EH (cell line): ENCODE measurements at regions not wholly inside any gene's neighbourhood (a gene's known extent, or its start where the extent isn't known, plus 50 kb on each side); places are given as distances from the start of the nearest gene placed in this dataset.
"Not testable (repeated sequence)": the region's sequence is repeated elsewhere in the genome, so short reads cannot be mapped to it uniquely, and the experiment has no call there.

Experiments
- DNase-seq: peaks from one replicate; pipeline ENCODE4 v3.0.0-alpha.2; 2015; ENCODE audit warnings: low read depth

- no peak for DNase-seq
These were observed 1388.3 kb upstream of the ACO1 start for GRCh38 chr9:30995956-30996738.

GRCh38 chr9:30996761-30997160 lies 1387.7 kb upstream of the ACO1 start:
- no peak for DNase-seq

- DNase-seq = no peak
These were observed 1387.2 kb upstream of the ACO1 start for GRCh38 chr9:30997291-30997690.

- no peak for DNase-seq
These were observed 1379.3 kb upstream of the ACO1 start for GRCh38 chr9:31005086-31005665.

GRCh38 chr9:31013371-31013770 lies 1371.1 kb upstream of the ACO1 start:
- no peak for DNase-seq

- no peak for DNase-seq
These were observed 1360.6 kb upstream of the ACO1 start for GRCh38 chr9:31023847-31024246.

GRCh38 chr9:31027678-31028077 lies 1356.8 kb upstream of the ACO1 start:
- no peak for DNase-seq

- no peak for DNase-seq
These were observed 1356.3 kb upstream of the ACO1 start for GRCh38 chr9:31028137-31028536.

- DNase-seq = no peak
These were observed 1353.7 kb upstream of the ACO1 start for GRCh38 chr9:31030741-31031202.

- no peak for DNase-seq
These were observed 1352.2 kb upstream of the ACO1 start for GRCh38 chr9:31032206-31032605.

- DNase-seq = no peak
These were observed 1350.1 kb upstream of the ACO1 start for GRCh38 chr9:31034311-31034710.

- no peak for DNase-seq
These were observed 1343.9 kb upstream of the ACO1 start for GRCh38 chr9:31040564-31040963.

- DNase-seq = no peak
These were observed 1338.6 kb upstream of the ACO1 start for GRCh38 chr9:31045810-31046209.

GRCh38 chr9:31061592-31061991 lies 1322.9 kb upstream of the ACO1 start:
- not testable (repeated sequence) for DNase-seq

- DNase-seq = no peak
These were observed 1318.8 kb upstream of the ACO1 start for GRCh38 chr9:31065691-31066090.

- DNase-seq = no peak
These were observed 1317.0 kb upstream of the ACO1 start for GRCh38 chr9:31067418-31067817.

- no peak for DNase-seq
These were observed 1312.7 kb upstream of the ACO1 start for GRCh38 chr9:31071606-31072286.

GRCh38 chr9:31078175-31078574 lies 1306.3 kb upstream of the ACO1 start:
- DNase-seq = no peak

- DNase-seq = no peak
These were observed 1300.1 kb upstream of the ACO1 start for GRCh38 chr9:31084350-31084749.

- DNase-seq = no peak
These were observed 1294.8 kb upstream of the ACO1 start for GRCh38 chr9:31089549-31090221.

- DNase-seq = no peak
These were observed 1284.1 kb upstream of the ACO1 start for GRCh38 chr9:31100311-31100710.

GRCh38 chr9:31103836-31104235 lies 1280.6 kb upstream of the ACO1 start:
- DNase-seq = no peak

- no peak for DNase-seq
These were observed 1280.2 kb upstream of the ACO1 start for GRCh38 chr9:31104249-31104648.
